Stimulated activated CD8-positive, alpha-beta memory T cell treated with anti-CD3 and anti-CD28 coated beads, Interleukin-12 subunit alpha, Interleukin-12 subunit beta, amount 100 ng/mL, for 1 hour (primary cell): ENCODE measurements at regions not wholly inside any gene's neighbourhood (a gene's known extent, or its start where the extent isn't known, plus 50 kb on each side); places are given as distances from the start of the nearest gene placed in this dataset.
"Not testable (repeated sequence)": the region's sequence is repeated elsewhere in the genome, so short reads cannot be mapped to it uniquely, and the experiment has no call there.

Experiments used
- DNase-seq: peaks from one replicate; pipeline ENCODE4 v3.0.0-alpha.2; 2020; ENCODE audit warnings: low read depth

- no peak for DNase-seq
Measured at GRCh38 chr5:89545076-89545475, 662.1 kb upstream of the MEF2C start.

DNA sequence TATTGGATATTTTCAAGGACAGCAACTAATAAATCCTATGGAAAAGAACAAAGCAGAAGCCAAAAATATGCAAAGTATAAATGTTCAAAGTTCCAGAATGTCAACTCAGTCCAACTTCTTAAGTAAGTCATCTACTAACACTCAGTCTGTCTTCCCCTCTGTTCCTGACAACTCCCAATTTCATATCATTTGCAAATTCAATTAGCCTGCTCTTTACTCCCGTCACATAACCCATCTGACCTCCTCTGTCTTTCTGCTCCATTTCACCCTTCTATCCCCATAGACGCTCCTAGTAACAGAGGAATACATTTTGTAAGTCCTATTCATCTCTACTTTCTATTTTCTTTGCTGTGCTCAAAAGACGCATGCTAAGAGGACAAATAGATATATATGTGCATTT lies 659.8 kb upstream of the MEF2C start:
- DNase-seq = no peak

- no peak for DNase-seq
Measured at GRCh38 chr5:89537800-89538199, 654.8 kb upstream of the MEF2C start.

- no peak for DNase-seq
Measured at GRCh38 chr5:89536020-89536419, 653.0 kb upstream of the MEF2C start.

GRCh38 chr5:89535411-89535810 lies 652.4 kb upstream of the MEF2C start:
- DNase-seq = no peak

- no peak for DNase-seq
Measured at GRCh38 chr5:89534331-89534730, 651.3 kb upstream of the MEF2C start.

DNA sequence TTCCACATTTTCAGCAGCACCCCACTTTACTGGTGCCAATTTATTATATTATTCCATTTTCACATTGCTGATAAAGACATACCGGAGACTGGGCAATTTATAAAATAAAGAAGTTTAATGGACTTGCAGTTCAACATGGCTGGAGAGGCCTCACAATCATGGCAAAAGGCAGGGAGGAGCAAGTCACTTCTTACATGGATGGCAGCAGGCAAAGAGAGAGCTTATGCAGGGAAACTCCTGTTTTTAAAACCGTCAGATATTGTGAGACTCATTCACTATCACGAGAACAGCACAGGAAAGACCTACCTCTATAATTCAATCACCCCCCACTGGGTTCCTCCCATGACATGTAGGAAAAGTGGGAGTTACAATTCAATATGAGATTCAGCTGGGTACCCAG lies 641.8 kb upstream of the MEF2C start:
- DNase-seq = no peak

GRCh38 chr5:89523867-89524266 lies 640.9 kb upstream of the MEF2C start:
- DNase-seq = not testable (repeated sequence)

- no peak for DNase-seq
Measured at GRCh38 chr5:89520771-89521170, 637.8 kb upstream of the MEF2C start.

DNA sequence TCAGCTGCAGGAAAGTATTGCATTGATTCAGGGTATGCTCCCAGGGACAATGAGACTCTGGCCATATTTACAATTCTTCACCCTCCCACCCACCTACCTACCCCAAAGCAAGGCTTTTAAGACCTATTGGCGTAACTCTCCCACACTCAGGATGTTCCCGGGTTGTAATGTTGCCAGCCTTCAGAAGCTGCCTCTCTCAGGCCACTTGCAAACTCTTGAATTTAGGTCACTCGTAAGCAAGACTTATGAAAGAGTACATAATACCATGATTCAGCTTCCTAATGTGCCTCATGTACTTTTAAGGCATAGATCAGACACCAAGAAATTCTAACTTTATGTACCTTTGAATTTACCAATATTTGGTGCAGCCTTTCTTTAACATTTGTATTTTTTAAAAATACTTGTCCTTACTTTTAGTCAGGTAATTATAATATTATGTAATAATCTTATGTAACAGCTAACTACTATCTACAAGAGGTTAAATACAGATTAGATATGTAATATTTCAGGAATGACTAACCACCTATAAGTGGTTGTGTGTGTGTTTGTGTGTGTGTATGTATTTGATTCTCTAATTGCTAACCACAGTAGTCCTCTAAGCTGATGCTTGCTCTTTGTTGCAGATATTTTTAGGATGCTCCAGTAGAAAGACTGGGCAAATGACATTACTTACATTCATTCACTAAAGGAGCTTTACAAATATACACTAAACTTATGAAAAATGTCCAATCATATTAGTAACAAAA lies 630.5 kb upstream of the MEF2C start:
- DNase-seq = no peak

GRCh38 chr5:89504051-89504450 lies 621.1 kb upstream of the MEF2C start:
- DNase-seq = no peak

- no peak for DNase-seq
Measured at GRCh38 chr5:89499787-89500186, 616.8 kb upstream of the MEF2C start.

GRCh38 chr5:89498699-89499098 lies 615.7 kb upstream of the MEF2C start:
- no peak for DNase-seq

DNA sequence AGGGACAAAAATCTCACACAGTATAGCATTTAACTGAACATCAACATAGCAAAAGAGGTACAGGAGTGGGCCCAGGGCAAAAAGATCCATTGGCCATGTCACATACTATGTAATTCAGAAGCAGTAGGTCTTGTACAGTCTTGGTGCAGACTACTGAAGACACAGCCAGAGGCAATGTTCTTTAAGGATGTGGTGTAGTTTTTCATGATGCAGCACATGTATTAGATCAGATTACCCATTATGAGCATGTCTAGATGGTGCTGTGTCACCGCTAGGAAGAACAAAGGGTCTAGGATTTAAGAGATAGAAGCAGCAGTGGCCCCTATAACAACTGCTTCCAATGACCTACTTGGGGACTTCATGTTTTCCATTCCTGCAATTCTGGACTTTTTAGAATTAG lies 610.4 kb upstream of the MEF2C start:
- DNase-seq = no peak

DNA sequence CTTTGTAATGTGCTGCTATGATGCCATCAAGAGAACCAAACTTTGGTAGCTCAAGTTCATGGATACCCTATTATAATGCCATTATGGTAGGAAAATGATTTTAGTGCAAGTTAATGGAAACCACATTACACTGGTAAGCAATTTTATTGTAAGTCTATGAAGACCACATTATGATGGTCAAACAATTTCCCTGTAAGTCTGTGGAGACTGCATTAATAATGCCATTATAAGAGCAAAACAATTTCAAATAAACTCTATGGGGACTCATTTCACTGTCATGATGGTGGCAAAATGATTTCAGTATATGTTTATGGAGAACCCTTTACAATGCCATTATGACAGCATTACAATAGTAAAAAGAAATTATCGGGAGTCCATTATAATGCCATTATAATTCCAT lies 602.0 kb upstream of the MEF2C start:
- DNase-seq = no peak

- DNase-seq = no peak
Measured at GRCh38 chr5:89480406-89481007, 597.5 kb upstream of the MEF2C start.

GRCh38 chr5:89478851-89479250 lies 595.9 kb upstream of the MEF2C start:
- no peak for DNase-seq

- no peak for DNase-seq
Measured at GRCh38 chr5:89473196-89473595, 590.2 kb upstream of the MEF2C start.

- no peak for DNase-seq
Measured at GRCh38 chr5:89471541-89471940, 588.6 kb upstream of the MEF2C start.

DNA sequence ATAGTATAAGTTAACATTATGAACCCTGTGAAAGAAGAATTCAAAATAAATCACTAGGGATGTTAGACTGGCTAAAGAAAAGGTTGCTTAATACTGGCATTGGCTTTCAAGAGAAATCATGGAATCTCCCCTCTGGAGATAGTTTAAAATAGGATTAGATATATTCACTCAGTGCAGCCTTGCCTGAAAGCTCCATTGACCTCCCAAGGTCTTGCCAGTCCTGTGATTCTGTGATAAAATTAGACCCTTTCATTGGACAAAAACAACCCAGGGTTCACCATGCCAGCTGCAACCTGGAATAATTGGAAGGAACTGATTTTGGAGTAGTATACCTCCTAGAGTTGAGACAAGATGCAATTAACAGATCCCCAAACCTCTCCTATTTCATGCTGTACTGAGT lies 588.1 kb upstream of the MEF2C start:
- DNase-seq = no peak

GRCh38 chr5:89470658-89471057 lies 587.7 kb upstream of the MEF2C start:
- no peak for DNase-seq

DNA sequence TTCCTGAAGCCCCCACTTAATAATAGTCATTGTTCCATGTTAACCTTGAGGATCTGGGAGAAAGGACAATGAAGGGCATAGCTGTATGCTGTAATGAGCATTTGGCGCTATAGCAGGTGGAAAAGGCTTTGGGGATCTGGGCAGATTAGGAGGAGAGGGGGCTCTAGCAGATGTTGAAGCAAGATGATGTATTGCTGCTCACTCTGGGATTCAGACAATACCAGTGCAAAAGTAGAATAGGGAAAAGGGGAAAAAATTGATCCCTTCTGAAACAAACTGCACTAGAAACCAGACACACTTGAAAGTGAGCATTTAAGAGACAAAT lies 575.3 kb upstream of the MEF2C start:
- no peak for DNase-seq

DNA sequence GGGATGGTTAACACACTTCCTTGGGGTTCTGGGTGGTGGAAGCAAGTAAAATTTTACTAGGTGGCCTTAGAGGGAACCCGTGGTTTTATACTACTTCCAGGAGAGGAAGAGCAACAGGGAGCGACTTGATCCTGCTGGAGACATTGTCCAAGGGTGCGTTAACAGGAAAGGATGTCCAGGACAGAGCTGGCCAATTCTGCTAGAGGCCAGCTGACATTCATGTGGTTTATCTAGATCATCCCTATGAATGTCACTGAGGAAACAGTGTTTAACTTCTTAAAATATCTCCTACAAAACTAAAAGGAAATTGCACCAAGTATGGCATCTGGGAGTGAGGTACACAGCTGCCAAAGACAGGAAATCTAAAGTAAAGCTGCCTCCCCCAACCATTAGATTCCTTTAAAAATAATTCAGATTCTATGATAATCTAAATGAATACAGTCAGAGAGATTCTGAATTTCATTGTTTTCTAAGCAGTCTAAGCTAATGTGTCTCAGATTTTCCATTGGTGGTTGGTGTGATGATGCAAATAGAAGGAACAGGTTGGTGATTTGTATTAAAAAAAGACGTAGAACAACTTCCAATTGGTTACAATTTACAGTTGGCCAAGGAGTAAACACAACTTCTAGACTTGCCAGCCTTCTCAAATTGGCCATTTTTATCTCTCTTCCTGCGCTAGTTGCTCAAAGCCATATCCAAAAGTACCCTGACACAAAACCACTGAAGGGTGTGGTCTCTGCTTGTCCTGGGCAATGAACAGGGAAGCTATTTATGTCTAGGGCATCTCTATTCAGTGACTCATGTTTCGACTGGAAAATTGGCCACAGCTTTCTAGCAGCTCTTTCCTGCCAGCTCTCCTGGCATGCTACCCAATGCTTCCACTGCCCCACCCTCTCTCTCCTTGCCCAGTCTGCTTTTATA lies 574.7 kb upstream of the MEF2C start:
- no peak for DNase-seq
